ENCODE measurements at regions not wholly inside any gene's neighbourhood (a gene's known extent, or its start where the extent isn't known, plus 50 kb on each side); places are given as distances from the start of the nearest gene placed in this dataset.
"Not testable (repeated sequence)": the region's sequence is repeated elsewhere in the genome, so short reads cannot be mapped to it uniquely, and the experiment has no call there.

GRCh38 chr6:102758536-102758935, 1365.0 kb downstream of the GRIK2 start:
- not testable (repeated sequence) for TF ChIP-seq POLR2A, CTCF (IDR thresholded peaks at IDR 0.05)

Data from testis (tissue), 2 donors.